GM03348 (cell line): ENCODE measurements at regions not wholly inside any gene's neighbourhood (a gene's known extent, or its start where the extent isn't known, plus 50 kb on each side); places are given as distances from the start of the nearest gene placed in this dataset.
"Not testable (repeated sequence)": the region's sequence is repeated elsewhere in the genome, so short reads cannot be mapped to it uniquely, and the experiment has no call there.

Source experiments
- DNase-seq: peaks from one replicate; pipeline ENCODE4 v3.0.0; 2012; ENCODE audit warnings: low spot score

DNA sequence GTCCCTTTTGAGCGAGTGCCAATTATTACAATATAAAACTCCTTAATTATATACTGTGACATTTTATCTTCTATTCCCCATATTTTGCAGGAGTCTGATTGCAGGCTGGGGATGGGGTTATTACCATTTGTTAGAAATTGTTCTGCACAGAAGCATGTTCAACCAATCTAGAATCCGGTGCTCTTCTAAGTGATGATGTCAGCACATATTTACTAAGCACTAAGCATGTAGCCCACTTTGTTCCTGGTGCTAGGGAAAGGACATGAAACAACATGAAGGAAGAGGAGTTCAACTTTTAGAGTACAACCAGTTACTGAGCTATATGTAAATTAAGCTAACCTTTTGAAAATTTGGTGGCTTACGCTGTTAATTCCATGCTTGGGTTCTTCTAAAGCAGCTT is 52.8 kb upstream of the IL1RAPL2 start:
- DNase-seq = no peak

DNA sequence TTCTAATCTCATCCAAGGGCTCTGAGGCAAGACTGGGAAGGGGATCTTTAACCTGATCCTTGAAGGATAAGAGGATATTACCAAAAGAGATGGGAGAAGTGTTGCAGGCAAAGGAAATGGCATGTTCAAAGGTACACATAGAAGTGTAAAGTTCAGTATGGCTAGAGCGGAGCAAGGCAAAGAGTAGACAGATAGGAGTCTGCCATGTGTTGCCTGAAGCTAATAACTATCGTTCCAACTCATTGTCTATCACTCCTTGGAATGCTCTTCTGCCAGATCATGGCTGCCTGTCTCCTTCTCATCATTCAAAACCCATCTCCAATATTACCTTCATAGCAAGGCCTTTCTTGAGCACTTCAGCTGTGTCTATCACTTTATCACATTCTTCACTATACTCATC is 55.2 kb upstream of the IL1RAPL2 start:
- DNase-seq = no peak

DNA sequence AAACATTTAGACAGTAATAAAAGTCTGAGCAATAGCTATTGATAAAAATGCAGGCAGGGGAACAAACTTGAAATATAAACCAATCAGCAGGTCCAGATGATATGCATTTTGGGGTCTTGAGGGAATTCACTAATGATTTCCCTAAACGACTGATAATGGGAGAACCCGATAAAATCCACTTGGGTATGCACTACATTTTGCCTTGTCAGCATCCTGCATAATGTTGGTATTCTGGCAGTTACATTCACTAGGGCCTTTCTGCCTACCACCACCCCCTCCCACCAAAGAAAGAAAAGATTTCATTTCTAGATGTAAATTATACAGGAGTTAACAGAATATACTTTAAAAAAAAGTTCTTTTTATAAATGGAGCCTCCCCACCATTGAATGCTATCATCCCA is 63.5 kb upstream of the IL1RAPL2 start:
- no peak for DNase-seq

DNA sequence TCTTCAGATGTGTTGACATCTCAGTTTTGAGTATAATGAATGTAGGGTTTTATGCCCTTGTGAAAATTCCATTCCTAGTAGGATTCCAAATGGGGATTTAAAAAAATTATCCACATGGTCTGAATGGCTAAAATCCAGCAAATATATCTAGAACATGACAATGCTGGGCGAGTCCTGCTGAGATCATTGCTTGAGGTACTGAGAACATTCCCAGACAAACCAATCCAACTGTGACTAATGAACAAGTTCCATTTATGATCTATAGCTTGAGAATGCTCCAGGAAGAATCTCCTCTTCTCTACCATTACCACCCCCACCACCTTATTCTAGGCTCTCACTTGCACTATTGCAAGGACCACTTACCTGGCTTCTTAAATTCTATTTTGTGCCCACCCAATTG is 77.2 kb upstream of the IL1RAPL2 start:
- DNase-seq = no peak

DNA sequence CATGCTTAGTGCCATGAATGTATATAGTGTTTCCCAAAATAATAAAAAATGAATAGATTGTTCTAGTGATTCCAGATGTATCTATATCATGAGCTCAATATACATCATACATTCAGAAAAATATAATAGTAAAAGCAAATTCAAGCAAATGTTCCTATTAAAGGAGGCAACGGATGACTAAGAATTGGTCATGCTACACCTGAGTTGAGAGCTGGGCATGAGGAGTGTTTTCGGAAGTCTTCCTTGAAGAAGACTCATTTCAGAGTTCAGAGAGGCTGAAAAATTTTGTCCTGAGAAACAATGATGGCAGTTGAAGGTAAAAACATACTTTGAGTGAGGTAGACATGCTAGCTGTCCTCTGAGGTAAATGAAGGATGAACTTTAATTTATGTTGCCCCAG is 79.3 kb upstream of the IL1RAPL2 start:
- DNase-seq = no peak

DNA sequence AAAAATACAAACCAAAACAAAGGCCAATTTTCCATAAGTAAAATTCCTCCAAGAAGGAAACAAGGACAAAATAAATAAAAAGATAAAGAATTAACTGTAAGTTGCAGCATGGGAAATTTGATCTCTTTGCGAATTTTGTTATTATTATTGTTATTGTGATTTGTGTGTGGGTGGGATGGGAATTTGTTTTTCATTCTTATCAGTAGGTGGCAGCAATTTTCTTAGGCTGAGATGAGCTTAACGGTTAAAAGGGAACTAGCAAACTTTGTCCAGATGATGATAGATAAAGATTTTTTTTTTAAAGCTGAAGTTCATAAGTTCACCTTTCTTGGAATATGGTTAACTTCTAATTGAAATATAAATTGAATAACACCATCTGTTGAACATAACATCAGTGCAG is 83.2 kb upstream of the IL1RAPL2 start:
- DNase-seq = no peak

DNA sequence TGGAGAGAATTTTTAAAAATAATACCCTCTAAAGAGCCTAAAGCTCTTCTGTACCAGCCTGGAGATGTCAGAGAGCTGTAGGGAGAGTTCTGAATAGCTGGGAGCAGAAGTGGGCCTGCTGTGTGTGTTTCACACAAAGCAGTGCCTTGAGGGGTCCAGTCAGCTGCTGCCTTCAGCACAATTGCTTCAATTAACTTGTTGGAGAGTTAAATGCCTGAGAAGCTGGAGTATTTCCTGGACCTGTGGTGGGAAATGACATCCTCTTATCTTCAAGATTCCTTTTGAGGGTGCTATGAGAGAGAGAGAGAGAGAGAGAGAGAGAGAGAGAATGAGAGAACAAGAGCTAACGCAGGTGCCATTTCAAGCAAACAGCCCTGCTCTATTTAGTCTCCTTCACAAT is 96.2 kb upstream of the IL1RAPL2 start:
- no peak for DNase-seq

DNA sequence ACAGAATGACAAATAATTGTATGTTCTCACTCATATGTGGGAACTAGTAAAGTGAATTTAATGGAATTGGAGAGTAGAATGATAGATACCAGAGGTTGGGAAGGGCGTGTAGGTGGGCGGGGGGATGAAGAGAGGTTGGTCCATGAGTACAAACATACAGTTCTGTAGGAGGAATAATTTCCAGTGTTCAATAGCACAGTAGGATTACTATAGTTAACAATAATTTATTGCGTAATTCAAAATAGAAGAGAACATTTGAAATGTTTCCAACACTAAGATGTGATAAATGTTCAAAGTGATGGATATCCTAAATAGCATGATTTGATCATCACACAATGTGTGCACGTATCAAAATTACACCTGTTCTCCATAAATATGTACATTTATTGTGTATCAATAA is 106.2 kb upstream of the IL1RAPL2 start:
- DNase-seq = no peak

DNA sequence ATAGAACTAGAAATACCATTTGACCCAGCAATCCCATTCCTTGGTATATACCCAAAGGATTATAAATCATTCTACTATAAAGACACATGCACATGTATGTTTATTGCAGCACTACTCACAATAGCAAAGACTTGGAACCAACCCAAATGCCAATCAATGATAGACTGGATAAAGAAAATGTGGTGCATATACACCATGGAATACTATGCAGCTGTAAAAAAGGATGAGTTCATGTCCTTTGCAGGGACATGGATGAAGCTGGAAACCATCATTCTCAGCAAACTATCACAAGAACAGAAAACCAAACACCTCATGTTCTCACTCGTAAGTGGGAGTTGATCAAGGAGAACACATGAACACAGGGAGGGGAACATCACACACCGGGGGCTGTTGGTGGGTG is 108.9 kb upstream of the IL1RAPL2 start:
- DNase-seq = not testable (repeated sequence)

DNA sequence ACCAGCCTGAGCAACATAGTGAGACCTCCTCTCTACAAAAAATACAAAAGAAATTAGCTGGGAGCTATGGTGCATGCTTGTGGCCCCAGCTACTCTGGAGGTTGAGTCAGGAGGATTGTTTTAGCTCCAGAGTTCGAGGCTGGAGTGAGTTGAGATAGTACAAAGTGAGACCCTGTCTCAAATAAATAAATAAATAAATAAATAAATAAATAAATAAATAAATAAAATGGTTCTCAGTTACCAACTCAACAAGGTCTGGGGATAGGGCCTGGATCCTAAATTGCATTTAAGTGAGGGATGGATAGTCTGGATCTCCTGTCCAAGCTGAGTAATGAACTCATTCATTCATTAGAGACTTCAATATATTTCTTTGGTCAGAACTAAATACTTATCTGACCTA is 115.7 kb upstream of the IL1RAPL2 start:
- no peak for DNase-seq

DNA sequence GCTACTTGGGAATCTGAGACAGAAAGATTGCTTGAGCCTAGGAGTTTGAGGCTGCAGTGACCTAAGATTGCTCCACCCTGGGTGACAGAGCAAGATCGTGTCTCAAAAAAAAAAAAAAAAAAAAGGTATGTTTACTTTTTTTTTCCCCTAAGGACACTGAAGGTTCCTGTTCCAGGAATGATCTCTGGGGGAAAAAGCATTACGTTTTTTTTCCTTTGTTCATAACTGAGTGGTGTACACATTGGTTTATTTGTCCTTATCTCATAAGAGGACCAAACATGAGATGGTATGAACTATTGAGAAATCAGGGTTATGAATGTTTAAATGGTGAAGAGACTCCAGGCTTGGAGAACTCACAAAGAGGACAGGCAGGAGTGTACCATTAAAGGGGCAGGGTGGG is 120.4 kb upstream of the IL1RAPL2 start:
- no peak for DNase-seq

DNA sequence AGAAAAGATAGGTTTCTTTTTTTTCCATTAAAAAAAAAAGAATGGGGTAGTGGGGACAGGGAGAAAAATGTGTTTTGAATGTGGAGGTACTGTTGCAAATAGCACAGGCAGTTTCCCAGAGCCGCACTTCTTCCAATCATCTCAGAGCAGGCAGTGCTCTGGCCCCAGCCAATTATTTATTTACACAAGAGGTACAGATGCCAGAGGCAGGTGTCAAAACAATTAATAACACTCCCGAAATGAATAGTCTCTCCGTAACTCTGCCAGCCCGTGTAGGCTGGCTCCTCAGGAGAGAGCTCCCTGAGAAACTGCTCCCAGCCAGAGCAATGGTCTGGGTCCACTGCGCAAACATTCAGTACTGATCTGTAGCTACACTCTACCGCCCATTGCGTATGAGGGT is 130.8 kb upstream of the IL1RAPL2 start:
- DNase-seq = no peak

DNA sequence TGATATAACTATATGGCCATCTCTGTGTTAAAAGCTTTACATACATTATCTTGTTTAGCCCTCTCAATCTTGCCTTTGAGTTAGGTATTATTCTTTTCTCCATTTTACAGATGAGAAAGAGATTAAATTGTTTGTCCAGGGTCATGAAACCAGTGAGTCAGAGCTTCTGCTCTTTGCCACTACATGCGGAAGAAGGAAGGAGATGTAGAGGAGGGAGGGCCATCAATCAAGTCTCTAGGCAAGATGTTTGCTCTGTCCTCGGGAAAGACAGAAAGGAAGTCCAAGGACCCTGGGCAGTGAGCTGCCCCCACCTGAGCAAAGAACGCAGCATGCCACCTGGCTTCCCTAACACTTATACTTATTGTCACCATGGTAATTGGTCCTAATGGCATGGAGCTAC is 133.7 kb upstream of the IL1RAPL2 start:
- no peak for DNase-seq

DNA sequence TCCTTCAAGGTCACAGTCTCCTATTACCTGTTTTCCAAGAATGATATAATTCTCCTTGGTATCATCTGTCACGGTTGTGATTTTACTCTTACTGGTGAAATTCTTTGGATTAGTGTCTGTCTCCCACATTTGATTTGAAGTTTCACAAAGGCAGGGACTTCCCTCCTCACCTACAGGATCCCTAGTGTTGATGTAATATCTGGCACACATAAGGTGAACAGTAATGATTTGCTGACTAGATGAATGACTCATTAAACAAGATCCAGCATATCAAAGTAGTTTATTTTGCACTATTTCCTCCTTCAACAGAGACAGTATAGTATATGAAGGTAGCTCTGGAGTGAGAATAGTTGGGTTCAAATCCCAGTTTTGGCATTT is 135.3 kb upstream of the IL1RAPL2 start:
- DNase-seq = no peak

DNA sequence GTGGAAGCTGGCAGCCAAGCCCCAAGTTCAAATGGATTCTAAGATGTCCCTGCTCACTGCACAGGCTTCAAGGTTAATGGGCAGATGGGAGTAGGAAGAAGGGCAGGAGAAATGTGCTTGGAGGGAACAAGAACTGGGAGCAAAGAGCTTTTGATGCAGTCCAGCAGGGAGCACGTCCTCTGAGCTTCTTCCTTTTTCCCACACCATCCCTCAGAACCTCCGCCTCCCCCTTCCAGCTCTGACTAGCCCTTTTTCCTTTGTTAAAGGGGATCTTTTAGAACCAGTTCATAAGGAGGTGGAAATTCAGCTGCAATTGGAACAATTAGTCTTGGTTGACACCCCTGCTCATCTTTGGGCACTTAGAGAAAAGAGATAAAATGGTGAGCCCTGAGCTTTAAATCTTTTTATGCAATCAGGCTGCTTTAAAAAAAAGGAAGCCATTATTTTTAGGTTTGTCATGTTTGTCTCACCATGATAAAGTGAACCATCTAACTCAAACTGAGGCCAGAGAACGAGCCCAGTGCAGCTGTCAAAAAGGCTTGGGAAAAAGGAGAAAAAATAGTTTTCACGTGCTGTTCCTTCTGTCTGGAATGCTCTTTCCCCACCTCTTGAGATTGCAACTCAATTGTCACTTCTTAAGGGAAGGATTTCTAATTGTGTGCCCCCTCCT is 135.8 kb upstream of the IL1RAPL2 start:
- no peak for DNase-seq

DNA sequence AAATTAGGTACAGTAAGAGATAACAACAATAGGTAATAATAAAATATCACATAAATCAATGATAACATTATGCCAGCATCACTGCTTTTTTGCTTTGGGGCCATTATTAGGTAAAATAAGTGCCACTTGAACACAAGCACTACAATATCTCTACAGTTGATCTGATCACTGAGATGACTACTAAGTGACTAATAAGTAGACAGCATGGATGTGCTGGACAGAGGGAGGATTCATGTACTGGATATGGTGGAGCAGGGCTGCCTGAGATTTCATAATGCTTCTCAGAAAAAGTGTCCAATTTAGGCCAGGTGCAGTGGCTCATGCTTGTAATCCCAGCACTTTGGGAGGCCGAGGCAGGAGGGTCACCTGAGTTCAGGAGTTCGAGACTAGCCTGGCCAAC is 137.8 kb upstream of the IL1RAPL2 start:
- DNase-seq = no peak

DNA sequence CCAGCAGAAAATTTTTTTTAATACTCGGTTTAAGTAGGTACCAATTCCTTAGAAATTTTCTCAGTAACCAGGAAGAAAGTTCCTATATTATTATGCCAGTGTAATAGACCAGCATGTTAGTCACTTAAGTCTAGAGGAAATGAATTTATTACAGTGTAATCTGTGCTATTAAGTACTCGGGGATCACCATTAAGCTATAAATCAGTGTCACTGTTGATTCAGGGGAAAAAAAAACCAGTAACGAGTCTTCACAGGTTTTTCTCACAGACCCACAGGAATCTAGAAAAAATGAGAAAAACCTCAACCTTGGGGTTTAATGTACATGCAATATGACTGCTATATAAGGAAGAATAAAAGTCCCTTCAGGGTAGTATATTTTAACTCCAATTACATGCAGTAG is 138.3 kb upstream of the IL1RAPL2 start:
- no peak for DNase-seq

DNA sequence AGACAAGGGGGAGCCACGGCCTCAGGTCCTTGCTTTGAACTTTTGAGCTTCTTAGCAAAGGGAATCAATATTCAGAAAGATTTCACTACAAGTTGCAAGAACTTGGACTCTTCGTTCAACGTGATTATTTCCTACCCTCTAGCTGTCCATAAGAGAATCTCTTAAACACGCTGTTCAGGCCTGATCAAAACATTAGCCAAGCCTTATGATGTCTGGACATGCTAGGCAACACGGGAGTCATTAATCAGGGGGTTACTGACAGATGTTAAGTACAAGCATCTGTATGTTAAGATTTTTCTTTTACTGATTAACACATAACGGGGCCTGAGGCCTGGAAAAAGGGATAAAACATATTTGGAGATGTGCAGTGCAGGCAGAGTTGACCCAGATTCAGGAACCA is 138.9 kb upstream of the IL1RAPL2 start:
- no peak for DNase-seq

DNA sequence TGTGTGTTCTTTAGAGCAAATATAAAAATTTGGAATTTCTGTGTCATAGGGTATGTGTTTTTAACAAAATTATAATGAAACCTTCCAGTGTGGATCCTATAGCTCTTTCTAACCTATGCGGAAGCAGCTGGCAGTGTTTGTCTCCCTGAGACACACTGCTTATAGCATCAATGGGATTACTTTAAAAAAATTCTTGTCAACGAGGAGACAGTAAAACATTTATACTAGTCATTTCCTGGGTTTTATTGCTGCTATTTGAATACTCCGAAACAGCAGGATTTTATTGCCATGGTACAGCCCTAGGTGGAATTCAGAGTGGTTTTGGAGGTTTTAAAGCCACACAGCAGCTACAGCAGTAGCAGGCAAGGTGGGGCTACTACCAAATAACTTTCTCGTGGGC is 145.1 kb upstream of the IL1RAPL2 start:
- no peak for DNase-seq

DNA sequence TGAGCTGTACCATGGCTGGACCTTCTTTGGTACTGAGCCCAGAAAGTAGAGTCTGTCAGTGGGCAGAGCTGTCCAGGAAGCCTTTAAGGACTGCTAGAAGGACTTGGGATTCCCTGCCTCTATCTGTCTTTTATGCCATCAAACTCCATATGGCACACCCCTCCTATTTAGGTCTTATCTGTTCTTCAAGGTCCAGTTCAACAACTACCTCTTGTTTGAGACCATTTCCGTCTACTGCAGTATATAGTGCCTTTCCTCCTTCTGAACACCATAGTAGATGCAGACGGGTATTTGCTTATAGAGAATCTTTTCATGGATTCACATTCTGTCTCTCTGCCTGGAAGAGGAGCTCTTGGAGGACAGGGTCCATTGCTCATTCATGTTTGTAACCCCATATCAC is 146.1 kb upstream of the IL1RAPL2 start:
- no peak for DNase-seq

DNA sequence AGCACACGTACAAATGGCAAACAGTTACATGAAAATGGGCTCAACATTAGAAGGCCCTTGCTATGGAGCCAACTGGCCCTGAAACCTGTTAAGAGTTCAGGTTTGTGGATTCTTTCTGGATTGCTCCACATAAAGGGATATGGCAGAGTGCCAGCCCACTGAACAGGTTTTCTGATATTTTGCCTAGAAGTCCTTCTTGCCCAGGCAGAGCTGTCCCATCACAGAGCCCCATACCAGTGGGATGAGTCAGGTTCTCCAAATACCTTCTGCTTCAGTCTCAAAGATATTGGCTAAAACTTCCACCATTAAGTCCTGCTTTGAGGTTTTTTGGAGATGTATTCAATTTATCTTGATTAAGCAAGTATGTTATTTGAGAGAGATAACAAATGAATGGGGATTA is 146.8 kb upstream of the IL1RAPL2 start:
- no peak for DNase-seq

DNA sequence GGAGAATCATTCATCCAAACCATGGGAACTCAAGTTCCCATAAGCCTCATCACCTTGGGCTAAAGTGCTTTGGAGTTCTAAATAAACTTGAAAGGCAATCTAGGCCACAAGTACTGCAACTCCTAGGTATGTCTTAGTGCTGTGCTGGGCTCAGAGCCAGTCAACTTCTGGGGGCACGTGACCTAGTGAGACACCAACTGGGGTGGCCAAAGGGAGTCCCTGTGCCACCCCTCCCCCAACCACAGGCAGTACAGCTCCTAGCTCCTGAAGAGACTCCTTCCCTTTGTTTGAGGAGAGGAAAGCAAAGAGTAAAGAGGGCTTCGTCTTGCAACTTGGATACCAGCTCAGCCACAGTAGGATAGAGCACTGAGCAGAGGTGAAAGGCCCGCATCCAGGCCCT is 154.2 kb upstream of the IL1RAPL2 start:
- DNase-seq = no peak

DNA sequence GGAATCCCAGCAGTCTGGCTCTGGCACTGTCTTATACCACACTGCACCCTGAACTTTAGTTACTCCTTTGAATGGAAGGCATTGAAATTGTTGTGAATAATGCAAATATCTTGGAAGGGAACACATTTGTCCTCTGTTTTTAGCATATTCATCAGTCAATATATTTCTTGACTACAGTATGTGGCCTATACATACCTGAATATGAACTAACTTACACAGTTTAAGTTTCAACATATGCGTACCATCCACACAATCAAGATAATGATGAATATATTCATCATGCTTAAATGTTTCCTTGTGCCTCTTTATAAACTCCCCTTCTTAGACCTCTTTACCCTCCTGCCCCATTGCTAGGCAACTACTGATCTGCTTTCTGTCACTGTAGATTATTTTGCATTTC is 145.7 kb upstream of the ESX1 start:
- DNase-seq = no peak

DNA sequence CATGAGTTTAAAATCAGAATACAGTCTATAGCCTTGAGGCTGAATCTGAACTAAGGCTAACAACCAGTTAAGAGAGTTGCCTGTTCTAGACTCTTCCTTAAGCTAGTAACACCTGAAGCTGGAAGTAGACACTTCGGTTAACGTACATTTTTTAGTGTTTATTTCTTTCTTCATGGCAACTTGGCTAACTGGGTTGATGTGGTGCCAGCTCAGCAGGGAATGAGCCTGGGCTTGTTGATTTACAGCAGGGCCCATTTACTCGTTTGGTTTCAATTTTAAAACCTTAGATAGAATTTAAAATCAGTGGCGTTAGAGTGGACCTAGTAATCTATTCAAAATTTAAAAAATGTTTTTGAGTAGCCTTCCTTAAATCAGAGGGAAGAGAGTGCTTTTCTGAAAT is 137.6 kb upstream of the ESX1 start:
- no peak for DNase-seq

DNA sequence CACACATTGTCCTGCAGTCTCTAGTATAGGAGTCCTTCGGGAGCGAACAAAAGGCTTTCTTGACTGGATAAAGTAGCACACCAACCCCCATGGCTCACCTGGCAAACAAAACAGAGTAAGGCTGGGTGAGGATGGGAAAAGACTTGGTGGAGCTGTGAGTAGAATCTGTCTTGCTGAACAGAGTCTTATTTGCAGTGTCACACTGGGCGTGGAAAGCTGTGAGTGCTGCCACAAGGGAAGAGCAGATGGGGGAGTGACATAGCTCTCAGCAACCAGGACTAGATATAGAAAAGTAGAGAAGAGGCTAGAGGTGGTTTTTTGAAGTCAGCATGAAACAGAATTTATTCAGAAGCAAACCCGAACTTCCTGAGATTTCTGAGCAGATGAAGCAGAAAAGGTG is 137.2 kb upstream of the ESX1 start:
- no peak for DNase-seq
